Mesothelial cell of epicardium (in vitro differentiated cells): ENCODE measurements at regions not wholly inside any gene's neighbourhood (a gene's known extent, or its start where the extent isn't known, plus 50 kb on each side); places are given as distances from the start of the nearest gene placed in this dataset.

Experiments used
- DNase-seq, 2 experiments: peaks; one replicate each; pipeline ENCODE4 v3.0.0; 2021; ENCODE audit warnings: low spot score in 2 of 2; ENCODE audit not compliant: unreplicated experiment in 2 of 2
- H3K27ac Mint-ChIP-seq: 2 replicates; pipeline ENCODE4 v1.8.0; 2021; ENCODE audit warnings: mixed read lengths
- H3K27me3 Mint-ChIP-seq: 2 replicates; pipeline ENCODE4 v1.8.0; 2021; ENCODE audit warnings: low read depth, mixed read lengths
- H3K36me3 Mint-ChIP-seq: 2 replicates; pipeline ENCODE4 v1.8.0; 2021; ENCODE audit warnings: mixed read lengths
- H3K4me1 Mint-ChIP-seq: 2 replicates; pipeline ENCODE4 v1.8.0; 2021; ENCODE audit warnings: mixed read lengths
- H3K4me3 Mint-ChIP-seq: 2 replicates; pipeline ENCODE4 v1.8.0; 2021; ENCODE audit warnings: mild to moderate bottlenecking, moderate library complexity, mixed read lengths
- H3K9me3 Mint-ChIP-seq: 2 replicates; pipeline ENCODE4 v1.8.0; 2021; ENCODE audit warnings: mixed read lengths
- TF ChIP-seq, protein P1 (sequence below): fragments of 200-600 bp; sonication (generic); IDR thresholded peaks from one replicate; pipeline ENCODE4 v1.5.0; 2021; ENCODE audit warnings: antibody characterized with exemption; ENCODE audit not compliant: unreplicated experiment

DNA sequence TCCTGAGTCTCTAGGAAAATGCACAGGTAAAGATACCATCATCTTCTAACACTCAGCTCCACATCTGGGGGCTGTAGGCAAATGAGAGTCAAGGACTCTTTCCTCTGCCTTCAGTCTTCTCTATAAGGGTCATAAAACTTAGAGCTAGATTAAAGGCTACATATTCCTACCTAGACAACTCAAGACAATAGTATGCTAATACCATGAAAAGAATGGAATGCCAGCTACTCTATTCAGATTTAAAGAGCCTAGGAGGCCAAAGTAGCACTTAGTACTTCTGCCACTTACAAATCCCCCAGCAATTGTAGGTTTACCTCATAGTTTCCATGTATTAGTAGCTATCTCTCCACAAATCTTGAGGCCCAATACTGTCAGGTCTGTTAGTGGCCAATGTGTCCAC lies 453.0 kb downstream of the SLITRK5 start:
- Mint-ChIP-seq H3K36me3 (no peaks in the 10 kb centered on the region), H3K27ac (no peak overlapping the region), H3K4me3 (no peak overlapping the region), H3K4me1 (no peaks in the 10 kb centered on the region), H3K9me3 (peaks cover 3% of the 10 kb centered on the region), H3K27me3 (no peaks in the 10 kb centered on the region)
- TF ChIP-seq, protein P1, sequence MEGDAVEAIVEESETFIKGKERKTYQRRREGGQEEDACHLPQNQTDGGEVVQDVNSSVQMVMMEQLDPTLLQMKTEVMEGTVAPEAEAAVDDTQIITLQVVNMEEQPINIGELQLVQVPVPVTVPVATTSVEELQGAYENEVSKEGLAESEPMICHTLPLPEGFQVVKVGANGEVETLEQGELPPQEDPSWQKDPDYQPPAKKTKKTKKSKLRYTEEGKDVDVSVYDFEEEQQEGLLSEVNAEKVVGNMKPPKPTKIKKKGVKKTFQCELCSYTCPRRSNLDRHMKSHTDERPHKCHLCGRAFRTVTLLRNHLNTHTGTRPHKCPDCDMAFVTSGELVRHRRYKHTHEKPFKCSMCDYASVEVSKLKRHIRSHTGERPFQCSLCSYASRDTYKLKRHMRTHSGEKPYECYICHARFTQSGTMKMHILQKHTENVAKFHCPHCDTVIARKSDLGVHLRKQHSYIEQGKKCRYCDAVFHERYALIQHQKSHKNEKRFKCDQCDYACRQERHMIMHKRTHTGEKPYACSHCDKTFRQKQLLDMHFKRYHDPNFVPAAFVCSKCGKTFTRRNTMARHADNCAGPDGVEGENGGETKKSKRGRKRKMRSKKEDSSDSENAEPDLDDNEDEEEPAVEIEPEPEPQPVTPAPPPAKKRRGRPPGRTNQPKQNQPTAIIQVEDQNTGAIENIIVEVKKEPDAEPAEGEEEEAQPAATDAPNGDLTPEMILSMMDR: no peak
- DNase-seq: no peak

DNA sequence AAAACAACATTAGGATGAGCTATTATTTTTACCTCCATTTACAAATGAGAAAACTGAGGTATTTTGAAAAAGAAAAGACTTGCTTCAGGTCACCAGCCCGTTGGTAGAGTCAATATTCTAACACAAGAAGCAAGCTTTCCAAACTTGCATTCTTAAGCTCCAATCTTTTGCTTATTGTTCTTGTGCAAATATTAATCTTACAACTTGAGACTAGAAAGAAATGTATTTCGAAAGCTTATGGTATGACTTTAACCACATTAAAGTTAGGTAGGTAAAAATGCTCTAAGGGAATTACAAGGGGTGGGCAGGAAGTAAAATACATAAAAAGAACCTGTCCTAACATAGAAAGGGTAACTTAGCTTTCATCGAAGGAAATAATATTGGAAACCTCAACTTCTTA lies 453.9 kb downstream of the SLITRK5 start:
- peaks cover 3% of the 10 kb centered on the region for H3K9me3 Mint-ChIP-seq
- H3K27me3 Mint-ChIP-seq: no peaks in the 10 kb centered on the region
- H3K27ac Mint-ChIP-seq: no peak overlapping the region
- TF ChIP-seq, protein P1: no peak
- no peaks in the 10 kb centered on the region for H3K36me3 Mint-ChIP-seq
- H3K4me1 Mint-ChIP-seq: no peaks in the 10 kb centered on the region
- no peak for DNase-seq
- H3K4me3 Mint-ChIP-seq: no peak overlapping the region

DNA sequence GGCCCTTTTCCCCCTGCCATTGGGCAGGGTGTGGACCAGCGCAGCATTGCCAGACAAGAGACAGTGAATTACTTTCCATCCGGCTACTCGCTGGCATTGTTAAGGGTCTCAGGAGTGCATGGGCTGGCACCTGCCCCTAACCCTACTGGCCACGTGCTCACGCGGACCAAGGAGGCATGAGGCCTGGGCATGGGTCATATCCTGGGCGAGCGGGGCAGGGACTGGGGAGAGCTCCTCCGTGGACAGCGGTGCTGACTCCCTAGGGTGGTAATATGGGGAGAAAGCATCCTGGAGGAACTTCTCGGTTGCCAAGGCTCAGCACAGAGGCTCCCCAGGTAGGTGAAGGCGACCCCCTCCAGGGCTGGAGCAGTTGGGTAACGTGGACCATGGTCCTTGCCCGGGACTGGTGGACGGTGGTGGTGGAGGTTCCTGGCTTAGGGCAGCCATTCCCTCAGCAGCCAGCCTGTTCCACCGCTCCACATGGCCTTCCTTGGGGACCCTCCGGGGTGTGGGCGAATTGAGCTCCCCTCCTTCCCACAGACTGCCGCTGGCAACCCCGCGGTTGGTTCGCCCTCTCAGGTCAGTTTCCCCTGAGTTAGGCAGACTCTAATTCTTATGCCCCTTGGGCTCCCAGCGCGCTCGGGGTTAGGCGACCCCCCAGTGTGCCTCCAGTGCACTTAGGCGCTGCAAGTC lies 465.1 kb downstream of the SLITRK5 start:
- H3K36me3 Mint-ChIP-seq: peaks cover 3% of the 10 kb centered on the region
- H3K9me3 Mint-ChIP-seq: peaks cover 15% of the 10 kb centered on the region
- TF ChIP-seq, protein P1: no peak
- peaks cover 6% of the 10 kb centered on the region for H3K4me1 Mint-ChIP-seq
- H3K4me3 Mint-ChIP-seq: no peak overlapping the region
- no peaks in the 10 kb centered on the region for H3K27me3 Mint-ChIP-seq
- no peak for DNase-seq
- no peak overlapping the region for H3K27ac Mint-ChIP-seq

DNA sequence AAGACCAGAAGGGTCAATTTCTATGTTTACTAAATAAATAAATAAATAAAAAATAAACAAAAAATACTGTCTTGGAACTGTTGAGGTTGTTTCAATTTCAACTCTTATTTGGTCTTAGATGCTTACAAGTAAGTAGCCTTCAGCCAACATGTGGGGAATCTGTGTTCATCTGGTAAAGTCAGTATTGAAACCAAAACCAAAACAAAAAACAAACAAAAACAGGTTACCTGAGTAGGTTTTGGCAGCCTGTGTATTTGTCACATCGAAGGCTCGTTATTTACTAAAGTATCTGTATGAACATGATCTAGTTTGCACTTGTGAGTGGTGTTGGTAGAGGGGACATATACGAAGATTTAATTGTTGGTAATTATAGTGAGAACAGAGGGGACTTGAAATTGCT lies 471.5 kb downstream of the SLITRK5 start:
- peaks cover 19% of the 10 kb centered on the region for H3K9me3 Mint-ChIP-seq
- H3K27me3 Mint-ChIP-seq: no peaks in the 10 kb centered on the region
- H3K4me3 Mint-ChIP-seq: no peak overlapping the region
- peaks cover 1% of the 10 kb centered on the region for H3K4me1 Mint-ChIP-seq
- no peak overlapping the region for H3K27ac Mint-ChIP-seq
- TF ChIP-seq, protein P1: no peak
- H3K36me3 Mint-ChIP-seq: no peaks in the 10 kb centered on the region
- DNase-seq: no peak

DNA sequence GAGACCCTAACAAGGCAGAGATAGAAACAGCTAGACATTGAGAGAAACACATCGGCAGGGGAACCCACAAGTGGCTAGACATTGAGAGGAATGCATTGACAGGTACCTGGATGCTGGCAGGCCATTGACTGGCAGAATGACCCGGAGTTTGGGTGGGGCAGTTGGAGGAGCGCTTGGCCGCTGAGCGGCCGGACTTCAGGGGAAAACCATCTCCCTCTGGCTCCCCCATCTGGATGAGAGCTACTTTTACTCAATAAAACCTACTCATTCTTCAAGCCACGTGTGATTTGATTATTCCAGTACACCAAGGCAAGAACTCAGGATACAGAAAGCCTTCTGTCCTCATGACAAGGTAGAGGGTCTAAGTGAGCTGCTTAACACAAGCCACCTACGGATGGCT lies 473.4 kb downstream of the SLITRK5 start:
- H3K9me3 Mint-ChIP-seq: peaks cover 35% of the 10 kb centered on the region
- no peak for DNase-seq
- TF ChIP-seq, protein P1: no peak
- no peak overlapping the region for H3K4me3 Mint-ChIP-seq
- no peaks in the 10 kb centered on the region for H3K36me3 Mint-ChIP-seq
- peaks cover 1% of the 10 kb centered on the region for H3K4me1 Mint-ChIP-seq
- H3K27ac Mint-ChIP-seq: no peak overlapping the region
- H3K27me3 Mint-ChIP-seq: no peaks in the 10 kb centered on the region
